MCF 10A (cell line): ENCODE measurements at regions not wholly inside any gene's neighbourhood (a gene's known extent, or its start where the extent isn't known, plus 50 kb on each side); places are given as distances from the start of the nearest gene placed in this dataset.

Experiments used
- BruUV-seq: library from RNA; stranded (reverse); fragments of 400-500 nt; replicated peaks from 2 replicates; lab custom pipeline; 2021; lab: Mats Ljungman, UMichigan
- CTCF ChIA-PET: fragments of 300-600 bp; sonication (Branson Sonifier 250); formaldehyde crosslinking; extraction: SDS; loops from one replicate; lab custom pipeline; 2021; ENCODE audit warnings: antibody characterized with exemption, inconsistent platforms; lab: Yijun Ruan, JAX
- POLR2A ChIA-PET: fragments of 300-600, 350-650 bp; sonication (Branson Sonifier 250); formaldehyde crosslinking; extraction: SDS; loops from one replicate; lab custom pipeline; 2020; ENCODE audit warnings: antibody characterized with exemption, inconsistent platforms; lab: Yijun Ruan, JAX
- DNase-seq: peaks from one replicate; pipeline ENCODE4 v3.0.0-alpha.2; 2018; ENCODE audit not compliant: unreplicated experiment
- H3K27ac Mint-ChIP-seq: one replicate; pipeline ENCODE4 v1.8.0; 2022; ENCODE audit warnings: mild to moderate bottlenecking, low read depth, mixed read lengths; ENCODE audit not compliant: unreplicated experiment
- H3K27me3 Mint-ChIP-seq: one replicate; pipeline ENCODE4 v1.8.0; 2022; ENCODE audit warnings: mixed read lengths; ENCODE audit not compliant: insufficient read depth, unreplicated experiment
- H3K36me3 Mint-ChIP-seq: one replicate; pipeline ENCODE4 v1.8.0; 2022; ENCODE audit warnings: mild to moderate bottlenecking, moderate library complexity, mixed read lengths; ENCODE audit not compliant: insufficient read depth, unreplicated experiment
- H3K4me1 Mint-ChIP-seq: one replicate; pipeline ENCODE4 v1.8.0; 2022; ENCODE audit warnings: mixed read lengths; ENCODE audit not compliant: insufficient read depth, unreplicated experiment
- H3K4me3 Mint-ChIP-seq: one replicate; pipeline ENCODE4 v1.8.0; 2022; ENCODE audit warnings: mild to moderate bottlenecking, moderate library complexity, mixed read lengths; ENCODE audit not compliant: unreplicated experiment
- H3K9me3 Mint-ChIP-seq: one replicate; pipeline ENCODE4 v1.8.0; 2022; ENCODE audit warnings: mixed read lengths; ENCODE audit not compliant: unreplicated experiment
- CTCF ChIP-seq: fragments of 200-600 bp; IDR thresholded peaks from one replicate; pipeline ENCODE4 v1.8.0; 2022; ENCODE audit warnings: antibody characterized with exemption, mild to moderate bottlenecking; ENCODE audit not compliant: unreplicated experiment
- intact Hi-C: fragments of 100-400 bp; cut with micrococcal nuclease; formaldehyde crosslinking; loops from 2 replicates; pipeline ENCODE4 v1.14.1; 2022

- intact Hi-C loops = no loop called here
- ChIA-PET CTCF (interaction anchor here (0.7 to 2.5 kb wide), 11 partner anchors 8 to 1999 kb away, joined by 3 to 9 read pairs (median 6); no protein-coding TSS in a partner anchor), POLR2A (interaction anchor here (0.6 to 2.2 kb wide), 10 partner anchors 10 to 1082 kb away, joined by 3 to 62 read pairs (median 11); partner anchors contain the start of genes BDH2, NFKB1, PPP3CA and SLC39A8)
- Mint-ChIP-seq H3K36me3 (peaks cover 12% of the 10 kb centered on the region), H3K9me3 (no peaks in the 10 kb centered on the region), H3K27ac (peak overlapping the region; percentile 62), H3K27me3 (no peaks in the 10 kb centered on the region), H3K4me3 (peak overlapping the region; percentile 81), H3K4me1 (peaks cover 11% of the 10 kb centered on the region)
- TF ChIP-seq CTCF = no peak
- peak; percentile 90 for DNase-seq
- BruUV-seq = no TSS peak
Observed at GRCh38 chr4:102429553-102429952, 71.6 kb upstream of the NFKB1 start.

GRCh38 chr4:102430461-102430910, 70.7 kb upstream of the NFKB1 start:
- intact Hi-C loops = loop anchor here (2.0 to 5.0 kb wide), 3 partner anchors 72 to 662 kb away; no protein-coding TSS in a partner anchor
- no peaks in the 10 kb centered on the region for H3K27me3 Mint-ChIP-seq
- H3K4me1 Mint-ChIP-seq = peaks cover 11% of the 10 kb centered on the region
- H3K4me3 Mint-ChIP-seq = peak overlapping the region; percentile 81
- no peaks in the 10 kb centered on the region for H3K9me3 Mint-ChIP-seq
- peak overlapping the region; percentile 73 for H3K27ac Mint-ChIP-seq
- peaks cover 12% of the 10 kb centered on the region for H3K36me3 Mint-ChIP-seq
- no peak for TF ChIP-seq CTCF
- peak; percentile 35 for DNase-seq
- BruUV-seq = TSS peak; percentile 75
- POLR2A ChIA-PET = interaction anchor here (0.7 to 2.2 kb wide), 23 partner anchors 9 to 1083 kb away, joined by 3 to 62 read pairs (median 5); partner anchors contain the start of genes BDH2, CISD2, MANBA and NFKB1
- CTCF ChIA-PET = interaction anchor here (0.6 to 3.0 kb wide), 29 partner anchors 8 to 1620 kb away, joined by 3 to 17 read pairs (median 4); partner anchors contain the start of gene SLC39A8

GRCh38 chr4:102431608-102431961, 69.6 kb upstream of the NFKB1 start:
- H3K4me3 Mint-ChIP-seq = peak overlapping the region; percentile 81
- H3K36me3 Mint-ChIP-seq = peaks cover 12% of the 10 kb centered on the region
- peak overlapping the region; percentile 73 for H3K27ac Mint-ChIP-seq
- H3K27me3 Mint-ChIP-seq = no peaks in the 10 kb centered on the region
- no TSS peak for BruUV-seq
- TF ChIP-seq CTCF = no peak
- CTCF ChIA-PET = interaction anchor here (0.7 to 3.0 kb wide), 9 partner anchors 11 to 581 kb away, joined by 3 to 17 read pairs (median 4); partner anchors contain the start of gene SLC39A8
- H3K9me3 Mint-ChIP-seq = no peaks in the 10 kb centered on the region
- POLR2A ChIA-PET = interaction anchor here (0.9 to 2.2 kb wide), 10 partner anchors 8 to 668 kb away, joined by 3 to 62 read pairs (median 12); partner anchors contain the start of genes BDH2, NFKB1, SLC39A8 and UBE2D3
- DNase-seq = no peak
- peaks cover 11% of the 10 kb centered on the region for H3K4me1 Mint-ChIP-seq
- intact Hi-C loops = loop anchor here (1.0 to 5.0 kb wide), 4 partner anchors 71 to 661 kb away; partner anchors contain the start of gene SLC39A8

- POLR2A ChIA-PET = interaction anchor here (1.8 to 4.2 kb wide), 2 partner anchors 65 to 92 kb away, joined by 4 to 19 read pairs; partner anchors contain the start of gene SLC39A8
Observed at GRCh38 chr4:102437111-102437510, 64.0 kb upstream of the NFKB1 start.

More at GRCh38 chr4:102437111-102437510, 64.0 kb upstream of the NFKB1 start:
- Mint-ChIP-seq H3K9me3 (no peaks in the 10 kb centered on the region), H3K36me3 (no peaks in the 10 kb centered on the region), H3K4me3 (no peak overlapping the region), H3K27me3 (no peaks in the 10 kb centered on the region), H3K4me1 (peaks cover 21% of the 10 kb centered on the region), H3K27ac (peak overlapping the region; percentile 35)
- no peak for TF ChIP-seq CTCF
- intact Hi-C loops = no loop called here
- no peak for DNase-seq
- CTCF ChIA-PET = interaction anchor here (0.7 to 1.8 kb wide), 7 partner anchors 17 to 659 kb away, joined by 3 to 7 read pairs (median 4); partner anchors contain the start of gene SLC39A8
- no TSS peak for BruUV-seq
